OCI-LY7 (cell line): ENCODE measurements at regions not wholly inside any gene's neighbourhood (a gene's known extent, or its start where the extent isn't known, plus 50 kb on each side); places are given as distances from the start of the nearest gene placed in this dataset.

Experiments used
- BruUV-seq: library from RNA; stranded (reverse); fragments of 400-500 nt; replicated peaks from 2 replicates; lab custom pipeline; 2021; lab: Mats Ljungman, UMichigan
- CTCF ChIA-PET: fragments of 300-600 bp; sonication (Branson Sonifier 250); formaldehyde crosslinking; loops from one replicate; lab custom pipeline; 2022; ENCODE audit warnings: antibody characterized with exemption; ENCODE audit not compliant: unreplicated experiment; lab: Charles Lee
- POLR2A ChIA-PET: fragments of 300-600 bp; sonication (Branson Sonifier 250); formaldehyde crosslinking; loops from one replicate; lab custom pipeline; 2022; ENCODE audit warnings: antibody characterized with exemption; lab: Charles Lee
- DNase-seq: peaks from one replicate; pipeline ENCODE4 v3.0.0-alpha.2; 2015; ENCODE audit warnings: low spot score
- H2AFZ ChIP-seq: fragments of 200-600 bp; sonication (generic), shearing (Covaris generic); 2 replicates; pipeline ENCODE4 v1.6.1; 2014; ENCODE audit warnings: mild to moderate bottlenecking, antibody characterized with exemption, low read length, moderate library complexity
- H3K27ac ChIP-seq: fragments of 200-600 bp; sonication (generic); 2 replicates; pipeline ENCODE4 v1.5.1; 2014; ENCODE audit warnings: mixed run types, low read depth, mild to moderate bottlenecking, moderate library complexity, low read length, inconsistent platforms; ENCODE audit not compliant: poor library complexity, severe bottlenecking
- H3K36me3 ChIP-seq: fragments of 200-600 bp; sonication (generic); 2 replicates; pipeline ENCODE4 v1.6.1; 2014; ENCODE audit warnings: mild to moderate bottlenecking, antibody characterized with exemption, low read length, moderate library complexity, mixed read lengths; ENCODE audit not compliant: insufficient read depth
- H3K4me1 ChIP-seq: fragments of 200-600 bp; sonication (generic); 2 replicates; pipeline ENCODE4 v1.5.1; 2014; ENCODE audit warnings: mild to moderate bottlenecking, low read length; ENCODE audit not compliant: insufficient read depth, poor library complexity, severe bottlenecking
- H3K4me2 ChIP-seq: fragments of 200-600 bp; sonication (generic); 2 replicates; pipeline ENCODE4 v1.6.1; 2014; ENCODE audit warnings: mild to moderate bottlenecking, low read length
- H3K4me3 ChIP-seq: fragments of 200-600 bp; sonication (generic); 2 replicates; pipeline ENCODE4 v1.5.1; 2014; ENCODE audit warnings: mild to moderate bottlenecking, low read depth, low read length; ENCODE audit not compliant: poor library complexity, severe bottlenecking
- H3K79me2 ChIP-seq: fragments of 200-600 bp; sonication (generic); 2 replicates; pipeline ENCODE4 v1.6.1; 2016; ENCODE audit warnings: low read depth, mild to moderate bottlenecking, low read length, moderate library complexity, mixed read lengths; ENCODE audit not compliant: insufficient read depth
- H3K9me2 ChIP-seq: fragments of 200-600 bp; sonication (generic); 2 replicates; pipeline ENCODE4 v1.6.1; 2016; ENCODE audit warnings: mild to moderate bottlenecking, low read length, mixed read lengths; ENCODE audit not compliant: insufficient read depth
- H3K9me3 ChIP-seq: fragments of 200-600 bp; sonication (generic); 2 replicates; pipeline ENCODE4 v1.6.1; 2014; ENCODE audit warnings: mild to moderate bottlenecking, mixed run types, low read length, mixed read lengths
- H4K20me1 ChIP-seq: fragments of 200-600 bp; sonication (generic); 2 replicates; pipeline ENCODE4 v1.6.1; 2014; ENCODE audit warnings: mild to moderate bottlenecking, antibody characterized with exemption, low read length, moderate library complexity, mixed read lengths; ENCODE audit not compliant: insufficient read depth
- EZH2phosphoT487 ChIP-seq: fragments of 200-600 bp; sonication (generic); IDR thresholded peaks from 2 replicates; pipeline ENCODE4 v1.6.1; 2018; ENCODE audit warnings: low read depth, borderline replicate concordance, mild to moderate bottlenecking, mixed run types, antibody characterized with exemption, low read length, moderate library complexity, mixed read lengths
- intact Hi-C: fragments of 100-400 bp; cut with micrococcal nuclease; formaldehyde crosslinking; loops from one replicate; pipeline ENCODE4 v1.10.0; 2022; ENCODE audit not compliant: unreplicated experiment
- TF ChIP-seq, protein P1 (sequence below): fragments of 200-600 bp; sonication (generic); conservative IDR thresholded peaks from 2 replicates; pipeline ENCODE4 v1.5.1; 2014; ENCODE audit warnings: mild to moderate bottlenecking, antibody characterized with exemption, low read length, moderate library complexity, mixed read lengths

DNA sequence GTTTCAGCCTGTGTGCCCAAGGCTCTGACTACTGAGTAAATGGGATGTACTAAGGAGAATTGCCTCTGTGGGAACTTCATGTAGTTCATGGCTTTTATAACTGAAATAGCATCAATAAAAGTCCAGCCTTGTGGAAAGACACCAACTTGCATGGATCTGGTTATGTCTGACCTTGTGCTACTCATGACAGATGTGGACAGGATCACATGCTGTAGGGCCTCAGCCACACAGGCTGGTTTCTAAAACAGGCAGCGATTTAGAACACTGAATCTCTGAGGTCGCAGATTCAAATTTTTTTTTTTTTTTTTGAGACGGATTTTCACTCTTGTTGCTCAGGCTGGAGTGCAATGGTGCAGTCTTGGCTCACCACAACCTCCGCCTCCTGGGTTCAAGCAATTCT lies 66.5 kb upstream of the SPIN1 start:
- Histone ChIP-seq H3K27ac (no peak overlapping the region), H3K9me3 (no peaks in the 10 kb centered on the region), H4K20me1 (no peaks in the 10 kb centered on the region), H3K4me1 (peaks cover 27% of the 10 kb centered on the region), H3K4me2 (no peak overlapping the region), H3K79me2 (no peaks in the 10 kb centered on the region), H3K9me2 (no peaks in the 10 kb centered on the region), H3K4me3 (no peak overlapping the region), H3K36me3 (no peaks in the 10 kb centered on the region), H2AFZ (no peak overlapping the region)
- BruUV-seq, result no TSS peak
- DNase-seq, result no peak
- no peak for TF ChIP-seq EZH2phosphoT487
- TF ChIP-seq, protein P1, sequence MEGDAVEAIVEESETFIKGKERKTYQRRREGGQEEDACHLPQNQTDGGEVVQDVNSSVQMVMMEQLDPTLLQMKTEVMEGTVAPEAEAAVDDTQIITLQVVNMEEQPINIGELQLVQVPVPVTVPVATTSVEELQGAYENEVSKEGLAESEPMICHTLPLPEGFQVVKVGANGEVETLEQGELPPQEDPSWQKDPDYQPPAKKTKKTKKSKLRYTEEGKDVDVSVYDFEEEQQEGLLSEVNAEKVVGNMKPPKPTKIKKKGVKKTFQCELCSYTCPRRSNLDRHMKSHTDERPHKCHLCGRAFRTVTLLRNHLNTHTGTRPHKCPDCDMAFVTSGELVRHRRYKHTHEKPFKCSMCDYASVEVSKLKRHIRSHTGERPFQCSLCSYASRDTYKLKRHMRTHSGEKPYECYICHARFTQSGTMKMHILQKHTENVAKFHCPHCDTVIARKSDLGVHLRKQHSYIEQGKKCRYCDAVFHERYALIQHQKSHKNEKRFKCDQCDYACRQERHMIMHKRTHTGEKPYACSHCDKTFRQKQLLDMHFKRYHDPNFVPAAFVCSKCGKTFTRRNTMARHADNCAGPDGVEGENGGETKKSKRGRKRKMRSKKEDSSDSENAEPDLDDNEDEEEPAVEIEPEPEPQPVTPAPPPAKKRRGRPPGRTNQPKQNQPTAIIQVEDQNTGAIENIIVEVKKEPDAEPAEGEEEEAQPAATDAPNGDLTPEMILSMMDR, result no peak
- intact Hi-C loops, result loop anchor here (2.0 kb wide), 1 partner anchor 67 kb away; the partner anchor contains the start of gene SPIN1
- CTCF ChIA-PET, result no interaction called here
- POLR2A ChIA-PET, result interaction anchor here (0.7 kb wide), 1 partner anchor 11 kb away, joined by 4 read pairs; no protein-coding TSS in a partner anchor

DNA sequence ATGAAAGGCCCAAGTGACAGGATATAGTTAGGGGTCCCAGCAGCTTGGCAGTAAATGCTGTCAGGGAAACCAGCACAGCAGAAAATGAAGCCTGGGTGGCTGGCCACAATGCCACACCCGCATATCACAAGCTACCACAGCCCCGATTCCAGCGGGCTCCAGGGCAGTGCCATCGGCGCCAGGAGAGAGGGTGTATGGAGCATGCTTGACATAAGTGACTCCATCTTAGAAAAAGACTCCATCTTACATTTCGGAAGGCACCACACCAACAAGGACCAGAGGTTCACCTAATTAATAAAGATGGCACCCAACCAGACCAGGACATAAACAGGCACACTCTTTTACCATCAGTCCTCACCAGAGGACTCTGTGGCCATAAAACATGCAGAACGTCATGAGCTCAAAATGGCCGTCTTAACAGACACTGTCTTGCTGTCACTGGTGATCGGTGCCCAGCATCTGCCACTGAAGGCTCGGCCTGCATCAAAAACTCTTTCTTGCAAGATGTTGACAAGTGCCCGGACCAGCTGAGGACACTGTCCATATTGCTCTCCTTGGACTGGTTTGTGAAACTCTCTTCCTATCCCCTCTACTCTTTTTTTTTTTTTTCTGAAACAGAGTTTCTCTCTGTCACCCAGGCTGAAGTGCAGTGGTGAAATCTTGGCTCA lies 67.4 kb upstream of the SPIN1 start:
- no peak overlapping the region for H3K4me2 ChIP-seq
- no peaks in the 10 kb centered on the region for H3K9me3 ChIP-seq
- intact Hi-C loops, result no loop called here
- TF ChIP-seq, protein P1, result no peak
- TF ChIP-seq EZH2phosphoT487, result no peak
- H2AFZ ChIP-seq, result no peak overlapping the region
- H4K20me1 ChIP-seq, result no peaks in the 10 kb centered on the region
- H3K27ac ChIP-seq, result no peak overlapping the region
- no peaks in the 10 kb centered on the region for H3K9me2 ChIP-seq
- no TSS peak for BruUV-seq
- POLR2A ChIA-PET, result no interaction called here
- H3K4me1 ChIP-seq, result peaks cover 27% of the 10 kb centered on the region
- no peaks in the 10 kb centered on the region for H3K79me2 ChIP-seq
- DNase-seq, result no peak
- no peak overlapping the region for H3K4me3 ChIP-seq
- H3K36me3 ChIP-seq, result no peaks in the 10 kb centered on the region
- CTCF ChIA-PET, result no interaction called here
